ENCODE measurements at regions not wholly inside any gene's neighbourhood (a gene's known extent, or its start where the extent isn't known, plus 50 kb on each side); places are given as distances from the start of the nearest gene placed in this dataset.

DNA sequence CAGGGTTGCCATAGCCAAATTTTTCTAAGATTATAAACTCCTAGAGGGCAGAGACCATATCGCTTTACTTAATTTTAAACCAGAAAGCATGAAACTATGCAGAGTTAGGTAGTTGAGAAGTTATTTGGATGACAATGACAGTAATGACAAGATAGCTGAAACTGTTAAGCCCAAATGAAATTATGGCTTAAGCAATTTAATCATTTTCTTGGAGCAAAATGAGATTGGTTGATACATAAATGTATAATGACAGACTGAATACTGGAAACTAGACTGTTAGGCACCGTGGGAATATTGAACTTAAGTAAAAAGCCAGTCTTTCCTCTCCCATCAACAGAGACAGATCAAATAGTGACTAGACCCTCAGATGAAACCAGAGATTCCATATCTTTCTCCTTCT is 670.3 kb upstream of the NRSN1 start:
- H3K4me1 ChIP-seq (ENCODE audit: control insufficient read depth in 4 of 4, insufficient read depth in 4 of 4, low read length in 3 of 4): no peaks in the 10 kb centered on the region
- no peak for DNase-seq (ENCODE audit: low spot score)
- H3K36me3 ChIP-seq (ENCODE audit: control insufficient read depth in 4 of 4, insufficient read depth in 3 of 4, low read depth in 1 of 4, low read length in 3 of 4): no peaks in the 10 kb centered on the region
- no peak overlapping the region for H3K9ac ChIP-seq (ENCODE audit: low read depth in 1 of 2, low read length in 2 of 2)
- 94% methylated on average over 2 of the region's 2 CpGs for WGBS
- H3K9me3 ChIP-seq (ENCODE audit: control insufficient read depth in 4 of 4, low read length in 3 of 4): peaks cover 0 to 2% (median 0%) of the 10 kb centered on the region in 4 donors
- H3K27me3 ChIP-seq (ENCODE audit: control insufficient read depth in 4 of 4, insufficient read depth in 4 of 4, low read length in 3 of 4): no peaks in the 10 kb centered on the region
- no peak overlapping the region for H3K4me3 ChIP-seq (ENCODE audit: low read depth in 1 of 3, low read length in 3 of 3)
- TF ChIP-seq, protein P1, sequence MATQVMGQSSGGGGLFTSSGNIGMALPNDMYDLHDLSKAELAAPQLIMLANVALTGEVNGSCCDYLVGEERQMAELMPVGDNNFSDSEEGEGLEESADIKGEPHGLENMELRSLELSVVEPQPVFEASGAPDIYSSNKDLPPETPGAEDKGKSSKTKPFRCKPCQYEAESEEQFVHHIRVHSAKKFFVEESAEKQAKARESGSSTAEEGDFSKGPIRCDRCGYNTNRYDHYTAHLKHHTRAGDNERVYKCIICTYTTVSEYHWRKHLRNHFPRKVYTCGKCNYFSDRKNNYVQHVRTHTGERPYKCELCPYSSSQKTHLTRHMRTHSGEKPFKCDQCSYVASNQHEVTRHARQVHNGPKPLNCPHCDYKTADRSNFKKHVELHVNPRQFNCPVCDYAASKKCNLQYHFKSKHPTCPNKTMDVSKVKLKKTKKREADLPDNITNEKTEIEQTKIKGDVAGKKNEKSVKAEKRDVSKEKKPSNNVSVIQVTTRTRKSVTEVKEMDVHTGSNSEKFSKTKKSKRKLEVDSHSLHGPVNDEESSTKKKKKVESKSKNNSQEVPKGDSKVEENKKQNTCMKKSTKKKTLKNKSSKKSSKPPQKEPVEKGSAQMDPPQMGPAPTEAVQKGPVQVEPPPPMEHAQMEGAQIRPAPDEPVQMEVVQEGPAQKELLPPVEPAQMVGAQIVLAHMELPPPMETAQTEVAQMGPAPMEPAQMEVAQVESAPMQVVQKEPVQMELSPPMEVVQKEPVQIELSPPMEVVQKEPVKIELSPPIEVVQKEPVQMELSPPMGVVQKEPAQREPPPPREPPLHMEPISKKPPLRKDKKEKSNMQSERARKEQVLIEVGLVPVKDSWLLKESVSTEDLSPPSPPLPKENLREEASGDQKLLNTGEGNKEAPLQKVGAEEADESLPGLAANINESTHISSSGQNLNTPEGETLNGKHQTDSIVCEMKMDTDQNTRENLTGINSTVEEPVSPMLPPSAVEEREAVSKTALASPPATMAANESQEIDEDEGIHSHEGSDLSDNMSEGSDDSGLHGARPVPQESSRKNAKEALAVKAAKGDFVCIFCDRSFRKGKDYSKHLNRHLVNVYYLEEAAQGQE (IDR thresholded peaks at IDR 0.05): no peak
- H3K27ac ChIP-seq (ENCODE audit: low read depth in 1 of 2, low read length in 2 of 2): no peak overlapping the region

DNA sequence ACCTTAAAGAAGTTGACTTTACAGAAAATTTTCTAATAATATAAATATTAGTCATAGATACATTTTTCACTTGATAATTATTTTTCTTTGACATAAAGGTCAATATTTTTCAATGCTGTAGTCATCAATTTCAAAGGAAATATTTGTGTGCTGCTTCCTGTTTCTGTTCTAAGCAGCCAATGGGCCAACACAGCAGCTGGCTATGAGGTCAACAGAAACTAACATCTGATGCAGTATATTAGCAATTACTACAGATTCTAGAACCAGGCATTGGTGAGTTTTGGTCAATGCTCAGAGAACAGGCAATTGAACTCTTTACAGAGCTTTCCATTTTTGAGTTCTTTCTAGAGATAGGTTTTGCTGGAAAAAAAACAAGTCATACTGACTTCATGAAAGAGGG is 669.6 kb upstream of the NRSN1 start:
- no peaks in the 10 kb centered on the region for H3K36me3 ChIP-seq (ENCODE audit: control insufficient read depth in 4 of 4, insufficient read depth in 3 of 4, low read depth in 1 of 4, low read length in 3 of 4)
- H3K27me3 ChIP-seq (ENCODE audit: control insufficient read depth in 4 of 4, insufficient read depth in 4 of 4, low read length in 3 of 4): no peaks in the 10 kb centered on the region

More for the DNA sequence above, 669.6 kb upstream of the NRSN1 start:
- Histone ChIP-seq H3K27ac (ENCODE audit: low read depth in 1 of 2, low read length in 2 of 2) (no peak overlapping the region), H3K9ac (ENCODE audit: low read depth in 1 of 2, low read length in 2 of 2) (no peak overlapping the region), H3K4me1 (ENCODE audit: control insufficient read depth in 4 of 4, insufficient read depth in 4 of 4, low read length in 3 of 4) (no peaks in the 10 kb centered on the region), H3K4me3 (ENCODE audit: low read depth in 1 of 3, low read length in 3 of 3) (no peak overlapping the region), H3K9me3 (ENCODE audit: control insufficient read depth in 4 of 4, low read length in 3 of 4) (peaks cover 0 to 2% (median 0%) of the 10 kb centered on the region in 4 donors)
- DNase-seq (ENCODE audit: low spot score): no peak
- TF ChIP-seq, protein P2, sequence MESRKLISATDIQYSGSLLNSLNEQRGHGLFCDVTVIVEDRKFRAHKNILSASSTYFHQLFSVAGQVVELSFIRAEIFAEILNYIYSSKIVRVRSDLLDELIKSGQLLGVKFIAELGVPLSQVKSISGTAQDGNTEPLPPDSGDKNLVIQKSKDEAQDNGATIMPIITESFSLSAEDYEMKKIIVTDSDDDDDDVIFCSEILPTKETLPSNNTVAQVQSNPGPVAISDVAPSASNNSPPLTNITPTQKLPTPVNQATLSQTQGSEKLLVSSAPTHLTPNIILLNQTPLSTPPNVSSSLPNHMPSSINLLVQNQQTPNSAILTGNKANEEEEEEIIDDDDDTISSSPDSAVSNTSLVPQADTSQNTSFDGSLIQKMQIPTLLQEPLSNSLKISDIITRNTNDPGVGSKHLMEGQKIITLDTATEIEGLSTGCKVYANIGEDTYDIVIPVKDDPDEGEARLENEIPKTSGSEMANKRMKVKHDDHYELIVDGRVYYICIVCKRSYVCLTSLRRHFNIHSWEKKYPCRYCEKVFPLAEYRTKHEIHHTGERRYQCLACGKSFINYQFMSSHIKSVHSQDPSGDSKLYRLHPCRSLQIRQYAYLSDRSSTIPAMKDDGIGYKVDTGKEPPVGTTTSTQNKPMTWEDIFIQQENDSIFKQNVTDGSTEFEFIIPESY (IDR thresholded peaks at IDR 0.05): no peak
- TF ChIP-seq, protein P3, sequence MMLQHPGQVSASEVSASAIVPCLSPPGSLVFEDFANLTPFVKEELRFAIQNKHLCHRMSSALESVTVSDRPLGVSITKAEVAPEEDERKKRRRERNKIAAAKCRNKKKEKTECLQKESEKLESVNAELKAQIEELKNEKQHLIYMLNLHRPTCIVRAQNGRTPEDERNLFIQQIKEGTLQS (IDR thresholded peaks at IDR 0.05): no peak
- TF ChIP-seq, protein P1 (IDR thresholded peaks at IDR 0.05): no peak
- TF ChIP-seq GABPA (IDR thresholded peaks at IDR 0.05 in 1 of 2, conservative IDR thresholded peaks at IDR 0.05 in 1 of 2): no peak
- TF ChIP-seq HNF4A (conservative IDR thresholded peaks at IDR 0.05): no peak
- TF ChIP-seq RAD21 (IDR thresholded peaks at IDR 0.05): no peak
- TF ChIP-seq HNF4G (IDR thresholded peaks at IDR 0.05): no peak
- TF ChIP-seq, protein P4, sequence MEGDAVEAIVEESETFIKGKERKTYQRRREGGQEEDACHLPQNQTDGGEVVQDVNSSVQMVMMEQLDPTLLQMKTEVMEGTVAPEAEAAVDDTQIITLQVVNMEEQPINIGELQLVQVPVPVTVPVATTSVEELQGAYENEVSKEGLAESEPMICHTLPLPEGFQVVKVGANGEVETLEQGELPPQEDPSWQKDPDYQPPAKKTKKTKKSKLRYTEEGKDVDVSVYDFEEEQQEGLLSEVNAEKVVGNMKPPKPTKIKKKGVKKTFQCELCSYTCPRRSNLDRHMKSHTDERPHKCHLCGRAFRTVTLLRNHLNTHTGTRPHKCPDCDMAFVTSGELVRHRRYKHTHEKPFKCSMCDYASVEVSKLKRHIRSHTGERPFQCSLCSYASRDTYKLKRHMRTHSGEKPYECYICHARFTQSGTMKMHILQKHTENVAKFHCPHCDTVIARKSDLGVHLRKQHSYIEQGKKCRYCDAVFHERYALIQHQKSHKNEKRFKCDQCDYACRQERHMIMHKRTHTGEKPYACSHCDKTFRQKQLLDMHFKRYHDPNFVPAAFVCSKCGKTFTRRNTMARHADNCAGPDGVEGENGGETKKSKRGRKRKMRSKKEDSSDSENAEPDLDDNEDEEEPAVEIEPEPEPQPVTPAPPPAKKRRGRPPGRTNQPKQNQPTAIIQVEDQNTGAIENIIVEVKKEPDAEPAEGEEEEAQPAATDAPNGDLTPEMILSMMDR (IDR thresholded peaks at IDR 0.05; ENCODE audit: low read depth, low read length, missing input control): no peak
- TF ChIP-seq JUND (IDR thresholded peaks at IDR 0.05): no peak
- TF ChIP-seq TAF1 (conservative IDR thresholded peaks at IDR 0.05): no peak
- TF ChIP-seq NR2F2 (IDR thresholded peaks at IDR 0.05): no peak
- TF ChIP-seq FOXA2 (IDR thresholded peaks at IDR 0.05): no peak
- TF ChIP-seq, protein P5, sequence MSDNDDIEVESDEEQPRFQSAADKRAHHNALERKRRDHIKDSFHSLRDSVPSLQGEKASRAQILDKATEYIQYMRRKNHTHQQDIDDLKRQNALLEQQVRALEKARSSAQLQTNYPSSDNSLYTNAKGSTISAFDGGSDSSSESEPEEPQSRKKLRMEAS (IDR thresholded peaks at IDR 0.05): no peak
- no peak for TF ChIP-seq EGR1 (IDR thresholded peaks at IDR 0.05; ENCODE audit: low read depth in 2 of 2)
- no peak for TF ChIP-seq SP1 (IDR thresholded peaks at IDR 0.05)
- no peak for TF ChIP-seq FOXA1 (IDR thresholded peaks at IDR 0.05)
- TF ChIP-seq RXRA (IDR thresholded peaks at IDR 0.05): no peak
